ENCODE measurements at regions not wholly inside any gene's neighbourhood (a gene's known extent, or its start where the extent isn't known, plus 50 kb on each side); places are given as distances from the start of the nearest gene placed in this dataset.

GRCh38 chr9:79812507-79813257 lies 240.9 kb downstream of the TLE4 start:
- H3K4me1 ChIP-seq (ENCODE audit: insufficient read depth, low read length), result peaks cover 7% of the 10 kb centered on the region; the same call in 1 of the 2 replicates
- no peak overlapping the region for H4K91ac ChIP-seq (ENCODE audit: insufficient read length, low read depth, low read length)
- no peak overlapping the region for H2BK20ac ChIP-seq (ENCODE audit: low read depth, low read length, poor library complexity, severe bottlenecking)
- H4K5ac ChIP-seq (ENCODE audit: insufficient read length, low read depth, low read length), result no peak overlapping the region
- H3K79me1 ChIP-seq (ENCODE audit: insufficient read depth, low read depth, low read length, poor library complexity, severe bottlenecking), result no peaks in the 10 kb centered on the region
- H3K23ac ChIP-seq (ENCODE audit: insufficient read length, low read depth, low read length), result no peak overlapping the region
- peaks cover 10 to 19% of the 10 kb centered on the region in 2 experiments for H3K4me1 Mint-ChIP-seq
- WGBS (ENCODE audit: extremely low coverage, insufficient read length, low lambda C conversion rate), result no CpG with 5 or more reads among the region's 8 CpGs
- DNase-seq, result no peak
- no peaks in the 10 kb centered on the region for H3K79me2 ChIP-seq (ENCODE audit: insufficient read depth, low read length)
- H3K9me3 Mint-ChIP-seq, result no peaks in the 10 kb centered on the region
- peaks cover 2% of the 10 kb centered on the region; the same call in 1 of the 2 replicates for H3K27me3 Mint-ChIP-seq (ENCODE audit: low read depth)
- H3T11ph ChIP-seq (ENCODE audit: low read length), result no peak overlapping the region
- H3K18ac ChIP-seq (ENCODE audit: insufficient read length, low read depth, low read length), result no peak overlapping the region
- H4K8ac ChIP-seq (replicated peaks; ENCODE audit: insufficient read length, low read depth, low read length), result no peak overlapping the region
- no peak overlapping the region for H2BK5ac ChIP-seq (ENCODE audit: insufficient read length, low read length)
- H3K36me3 Mint-ChIP-seq (ENCODE audit: insufficient read depth in 1 of 3, low read depth in 3 of 3), result no peaks in the 10 kb centered on the region
- no peak overlapping the region for H2BK12ac ChIP-seq (ENCODE audit: insufficient read length, low read depth, low read length)
- H4K20me1 ChIP-seq (ENCODE audit: control insufficient read depth, insufficient read depth, insufficient read length), result no peaks in the 10 kb centered on the region
- H2BK120ac ChIP-seq (ENCODE audit: low read depth, low read length, poor library complexity, severe bottlenecking), result no peak overlapping the region
- H3K9ac ChIP-seq (ENCODE audit: extremely low read depth, insufficient read length, low read length), result no peak overlapping the region
- no peak overlapping the region for H3K4ac ChIP-seq (ENCODE audit: low read depth, low read length)
- H3K56ac ChIP-seq (ENCODE audit: insufficient read length, low read depth, low read length), result no peak overlapping the region
- no peak overlapping the region for H3K4me3 Mint-ChIP-seq
- TF ChIP-seq, protein P1, sequence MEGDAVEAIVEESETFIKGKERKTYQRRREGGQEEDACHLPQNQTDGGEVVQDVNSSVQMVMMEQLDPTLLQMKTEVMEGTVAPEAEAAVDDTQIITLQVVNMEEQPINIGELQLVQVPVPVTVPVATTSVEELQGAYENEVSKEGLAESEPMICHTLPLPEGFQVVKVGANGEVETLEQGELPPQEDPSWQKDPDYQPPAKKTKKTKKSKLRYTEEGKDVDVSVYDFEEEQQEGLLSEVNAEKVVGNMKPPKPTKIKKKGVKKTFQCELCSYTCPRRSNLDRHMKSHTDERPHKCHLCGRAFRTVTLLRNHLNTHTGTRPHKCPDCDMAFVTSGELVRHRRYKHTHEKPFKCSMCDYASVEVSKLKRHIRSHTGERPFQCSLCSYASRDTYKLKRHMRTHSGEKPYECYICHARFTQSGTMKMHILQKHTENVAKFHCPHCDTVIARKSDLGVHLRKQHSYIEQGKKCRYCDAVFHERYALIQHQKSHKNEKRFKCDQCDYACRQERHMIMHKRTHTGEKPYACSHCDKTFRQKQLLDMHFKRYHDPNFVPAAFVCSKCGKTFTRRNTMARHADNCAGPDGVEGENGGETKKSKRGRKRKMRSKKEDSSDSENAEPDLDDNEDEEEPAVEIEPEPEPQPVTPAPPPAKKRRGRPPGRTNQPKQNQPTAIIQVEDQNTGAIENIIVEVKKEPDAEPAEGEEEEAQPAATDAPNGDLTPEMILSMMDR (conservative IDR thresholded peaks at IDR 0.05), result no peak
- no peak overlapping the region for H2AK5ac ChIP-seq (ENCODE audit: insufficient read length, low read length)
- H3K27ac ChIP-seq (ENCODE audit: insufficient read length, low read depth, low read length), result no peak overlapping the region
- no peak overlapping the region for H2BK15ac ChIP-seq (ENCODE audit: low read depth, low read length)
- H3K4me2 ChIP-seq (ENCODE audit: insufficient read depth, insufficient read length, low read length), result no peak overlapping the region
- no peaks in the 10 kb centered on the region for H3K23me2 ChIP-seq (ENCODE audit: insufficient read length, low read depth, low read length, poor library complexity, severe bottlenecking)
- H3K27me3 ChIP-seq (ENCODE audit: insufficient read depth, low read length), result no peaks in the 10 kb centered on the region
- no peaks in the 10 kb centered on the region for H3K9me3 ChIP-seq (ENCODE audit: control insufficient read depth, low read depth, low read length)
- H3K27ac Mint-ChIP-seq, result peak overlapping the region in 2 of 3 experiments; percentile 27 to 79; a peak in 3 of 7 replicates
- H3K14ac ChIP-seq (ENCODE audit: insufficient read depth, low read length), result no peak overlapping the region
- H2AFZ ChIP-seq (ENCODE audit: low read length), result no peak overlapping the region

Measured in H9 (cell line).